SU-DHL-6 (cell line): ENCODE measurements at regions not wholly inside any gene's neighbourhood (a gene's known extent, or its start where the extent isn't known, plus 50 kb on each side); places are given as distances from the start of the nearest gene placed in this dataset.

Source experiments
- CTCF ChIP-seq: fragments of 200-600 bp; sonication (generic); IDR thresholded peaks from one replicate; pipeline ENCODE4 v1.5.1; 2017; ENCODE audit warnings: antibody characterized with exemption, mild to moderate bottlenecking, low read length, moderate library complexity; ENCODE audit not compliant: insufficient read depth, poor library complexity, severe bottlenecking
- EZH2phosphoT487 ChIP-seq: fragments of 200-600 bp; sonication (generic), shearing (Covaris generic); conservative IDR thresholded peaks from 2 replicates; pipeline ENCODE4 v1.6.1; 2018; ENCODE audit warnings: mild to moderate bottlenecking, antibody characterized with exemption, low read length, moderate library complexity, mixed read lengths

GRCh38 chrX:10795721-10796120 is 175.3 kb upstream of the MID1 start:
- TF ChIP-seq CTCF (no peak), EZH2phosphoT487 (no peak)
